D721Med (cell line): ENCODE measurements at regions not wholly inside any gene's neighbourhood (a gene's known extent, or its start where the extent isn't known, plus 50 kb on each side); places are given as distances from the start of the nearest gene placed in this dataset.
A peak's percentile ranks its signal among the peaks of the same experiment; 100 is the strongest.

Source experiments
- DNase-seq: peaks from one replicate; pipeline ENCODE4 v3.0.0; 2011; ENCODE audit warnings: low spot score; ENCODE audit not compliant: insufficient read length
- FAIRE-seq: peaks from 2 replicates; lab custom pipeline; 2011; peaks lifted over from hg19 to GRCh38; lab: Jason Lieb, UNC
- CTCF ChIP-seq: IDR thresholded peaks from 2 replicates; pipeline ENCODE4 v1.5.1; 2012; ENCODE audit warnings: mild to moderate bottlenecking, control low read depth; ENCODE audit not compliant: insufficient read depth; ENCODE audit errors: missing control alignments

- no peak for DNase-seq
- FAIRE-seq = no peak
- no peak for TF ChIP-seq CTCF
Measured at GRCh38 chr12:20211541-20211940, 156.8 kb upstream of the PDE3A start.

- TF ChIP-seq CTCF = no peak
- FAIRE-seq (no peak), DNase-seq (no peak)
Measured at GRCh38 chr12:20211981-20212421, 156.3 kb upstream of the PDE3A start.

GRCh38 chr12:20212658-20213555, 155.4 kb upstream of the PDE3A start:
- DNase-seq (no peak), FAIRE-seq (no peak)
- no peak for TF ChIP-seq CTCF

GRCh38 chr12:20213723-20214625, 154.4 kb upstream of the PDE3A start:
- DNase-seq (no peak), FAIRE-seq (no peak)

GRCh38 chr12:20220339-20220738, 148.0 kb upstream of the PDE3A start:
- FAIRE-seq (no peak), DNase-seq (no peak)
- peak; percentile 56 for TF ChIP-seq CTCF

More at GRCh38 chr12:20213723-20214625, 154.4 kb upstream of the PDE3A start:
- TF ChIP-seq CTCF = no peak

GRCh38 chr12:20232931-20233675, 135.2 kb upstream of the PDE3A start:
- DNase-seq = no peak
- no peak for TF ChIP-seq CTCF
- no peak for FAIRE-seq
